ENCODE measurements at regions not wholly inside any gene's neighbourhood (a gene's known extent, or its start where the extent isn't known, plus 50 kb on each side); places are given as distances from the start of the nearest gene placed in this dataset.

- H3K27ac Mint-ChIP-seq, result no peak overlapping the region
- H3K27me3 Mint-ChIP-seq, result no peaks in the 10 kb centered on the region
- no peak overlapping the region for H3K4me3 Mint-ChIP-seq
- peaks cover 0 to 7% (median 0%) of the 10 kb centered on the region in 3 donors for H3K36me3 Mint-ChIP-seq
- ATAC-seq (no peak), DNase-seq (no peak)
- peaks cover 0 to 33% (median 9%) of the 10 kb centered on the region in 9 donors for H3K9me3 Mint-ChIP-seq
- no peaks in the 10 kb centered on the region for H3K4me1 Mint-ChIP-seq
- POLR2A ChIA-PET, result no interaction called here
Measured at GRCh38 chr4:63459329-63459728, 949.9 kb downstream of the TECRL start.

GRCh38 chr4:63458010-63458409, 951.2 kb downstream of the TECRL start:
- POLR2A ChIA-PET, result no interaction called here

GRCh38 chr4:63440236-63440635, 969.0 kb downstream of the TECRL start:
- POLR2A ChIA-PET, result no interaction called here

More at GRCh38 chr4:63458010-63458409, 951.2 kb downstream of the TECRL start:
- H3K9me3 Mint-ChIP-seq, result peaks cover 0 to 26% (median 9%) of the 10 kb centered on the region in 9 donors
- H3K4me3 Mint-ChIP-seq, result no peak overlapping the region
- no peak for DNase-seq
- H3K36me3 Mint-ChIP-seq, result peaks cover 0 to 7% (median 0%) of the 10 kb centered on the region in 3 donors
- H3K27ac Mint-ChIP-seq, result no peak overlapping the region
- H3K27me3 Mint-ChIP-seq, result no peaks in the 10 kb centered on the region
- H3K4me1 Mint-ChIP-seq, result no peaks in the 10 kb centered on the region
- ATAC-seq, result no peak

DNA sequence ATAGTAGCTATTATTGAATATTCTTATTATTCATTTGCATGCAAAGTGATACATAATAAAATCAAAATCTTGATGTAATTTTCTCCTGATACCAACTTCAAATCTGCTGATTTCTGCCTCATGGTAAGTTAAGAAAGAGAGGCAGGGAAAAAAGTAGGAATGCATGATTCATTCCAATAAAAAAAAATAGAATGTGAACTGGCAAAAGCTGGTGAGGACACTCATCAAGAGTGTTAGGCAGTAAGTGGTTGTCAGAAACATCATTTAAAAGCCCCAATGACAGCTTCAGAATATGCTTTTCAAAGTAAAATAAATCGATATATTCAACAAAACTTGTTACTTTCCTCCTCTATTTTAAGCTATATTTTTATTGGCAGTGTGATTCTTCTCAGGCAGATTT, 979.1 kb downstream of the TECRL start:
- Mint-ChIP-seq H3K27me3 (no peaks in the 10 kb centered on the region), H3K36me3 (no peaks in the 10 kb centered on the region), H3K4me1 (no peaks in the 10 kb centered on the region), H3K27ac (no peak overlapping the region), H3K4me3 (no peak overlapping the region), H3K9me3 (peaks cover 3 to 38% (median 9%) of the 10 kb centered on the region in 9 donors)
- ATAC-seq, result no peak
- no peak for DNase-seq
- POLR2A ChIA-PET, result no interaction called here

More at GRCh38 chr4:63440236-63440635, 969.0 kb downstream of the TECRL start:
- Mint-ChIP-seq H3K9me3 (peaks cover 2 to 22% (median 9%) of the 10 kb centered on the region in 9 donors), H3K36me3 (no peaks in the 10 kb centered on the region), H3K4me3 (no peak overlapping the region), H3K4me1 (no peaks in the 10 kb centered on the region), H3K27ac (no peak overlapping the region), H3K27me3 (no peaks in the 10 kb centered on the region)
- no peak for ATAC-seq
- no peak for DNase-seq

GRCh38 chr4:63396269-63396668, 1013.0 kb downstream of the TECRL start:
- H3K4me3 Mint-ChIP-seq, result no peak overlapping the region
- H3K9me3 Mint-ChIP-seq, result peaks cover 0 to 20% (median 7%) of the 10 kb centered on the region in 9 donors
- DNase-seq (no peak), ATAC-seq (no peak)
- no peak overlapping the region for H3K27ac Mint-ChIP-seq
- no peaks in the 10 kb centered on the region for H3K4me1 Mint-ChIP-seq
- no peaks in the 10 kb centered on the region for H3K27me3 Mint-ChIP-seq
- POLR2A ChIA-PET, result no interaction called here
- H3K36me3 Mint-ChIP-seq, result no peaks in the 10 kb centered on the region

DNA sequence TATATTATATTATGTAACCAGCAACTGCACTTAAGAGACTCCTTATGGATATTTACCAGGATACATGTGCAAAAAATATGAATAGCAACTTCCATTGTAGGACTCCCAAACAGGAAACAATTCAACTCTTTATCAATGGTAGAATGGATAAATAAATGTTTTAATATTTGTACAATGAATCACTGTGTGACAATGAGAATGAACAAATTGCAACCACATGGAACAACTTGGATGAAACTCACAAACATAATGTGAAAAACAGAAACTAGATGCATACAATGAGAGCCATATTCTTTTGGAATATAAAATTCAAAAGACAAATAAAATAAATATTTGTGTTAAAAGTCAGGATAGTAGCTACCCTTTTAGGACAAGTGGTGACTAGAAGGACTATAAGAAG, 1015.7 kb downstream of the TECRL start:
- Mint-ChIP-seq H3K27me3 (no peaks in the 10 kb centered on the region), H3K36me3 (no peaks in the 10 kb centered on the region), H3K4me3 (no peak overlapping the region)

DNA sequence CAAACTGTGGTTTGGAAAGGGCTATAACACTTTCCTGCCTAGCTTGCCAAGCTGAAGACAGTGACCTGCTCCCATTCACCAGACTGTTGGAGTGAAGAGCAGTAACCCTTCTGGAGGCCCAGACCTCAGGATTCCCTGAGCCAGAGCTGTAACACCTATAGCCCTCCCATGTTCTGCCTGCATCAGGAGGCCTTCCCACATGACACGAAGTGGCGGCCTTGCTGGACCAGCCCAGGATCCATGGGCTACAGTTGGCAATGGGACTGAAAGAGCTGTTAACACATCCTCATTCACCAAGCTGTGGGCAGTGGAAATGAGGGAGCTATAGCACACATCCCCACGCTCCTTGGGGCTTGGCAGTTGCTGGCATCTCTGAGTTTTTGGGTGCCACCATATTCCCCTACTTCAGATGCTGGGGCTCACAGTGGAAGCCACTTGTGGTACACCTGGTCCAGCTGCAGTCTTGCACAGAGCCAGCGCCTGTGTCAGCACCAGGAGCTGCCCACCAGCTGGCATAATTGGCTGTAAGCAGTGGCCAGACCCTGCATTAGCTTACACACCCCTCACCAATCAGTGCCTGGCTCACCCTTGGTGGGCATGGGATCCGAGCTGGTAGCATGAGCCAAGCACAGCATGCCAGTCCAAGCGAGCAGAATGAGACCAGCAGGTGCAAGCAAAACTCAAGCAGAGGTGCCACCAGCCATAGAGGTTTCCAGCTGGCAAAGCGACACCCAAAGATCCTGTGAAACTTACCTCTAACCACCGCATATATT, 1029.3 kb downstream of the TECRL start:
- Mint-ChIP-seq H3K9me3 (peaks cover 0 to 14% (median 8%) of the 10 kb centered on the region in 9 donors), H3K27ac (no peak overlapping the region), H3K4me3 (no peak overlapping the region), H3K27me3 (no peaks in the 10 kb centered on the region), H3K36me3 (peaks cover 0 to 9% (median 0%) of the 10 kb centered on the region in 3 donors), H3K4me1 (no peaks in the 10 kb centered on the region)
- ATAC-seq (no peak), DNase-seq (no peak)
- POLR2A ChIA-PET, result no interaction called here

More for the DNA sequence above, 1015.7 kb downstream of the TECRL start:
- Mint-ChIP-seq H3K9me3 (peaks cover 0 to 12% (median 5%) of the 10 kb centered on the region in 9 donors), H3K27ac (no peak overlapping the region), H3K4me1 (no peaks in the 10 kb centered on the region)
- no peak for ATAC-seq
- POLR2A ChIA-PET, result no interaction called here
- no peak for DNase-seq

GRCh38 chr4:63371001-63371400, 1038.2 kb downstream of the TECRL start:
- Mint-ChIP-seq H3K36me3 (peaks cover 0 to 9% (median 0%) of the 10 kb centered on the region in 3 donors), H3K27me3 (no peaks in the 10 kb centered on the region), H3K4me1 (no peaks in the 10 kb centered on the region), H3K4me3 (no peak overlapping the region), H3K27ac (no peak overlapping the region), H3K9me3 (peaks cover 0 to 24% (median 5%) of the 10 kb centered on the region in 9 donors)
- POLR2A ChIA-PET, result no interaction called here
- no peak for DNase-seq
- no peak for ATAC-seq

DNA sequence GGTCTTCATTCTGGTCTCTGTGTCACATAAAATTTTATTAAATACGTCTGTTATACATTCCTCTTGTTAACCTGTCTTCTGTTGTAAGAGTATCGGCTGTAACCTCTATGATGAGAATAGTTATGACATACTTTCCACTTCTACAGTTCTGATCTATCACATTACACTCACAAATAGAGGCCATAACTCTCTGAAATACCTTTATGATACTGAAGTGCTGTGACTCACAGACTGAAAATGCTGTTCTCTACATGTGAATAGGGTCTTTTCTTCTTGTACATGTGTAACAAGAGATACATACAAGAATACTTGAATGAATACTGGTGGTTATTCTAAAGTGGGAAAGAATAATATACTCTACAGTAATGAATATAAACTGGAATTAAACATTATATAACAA, 1047.6 kb downstream of the TECRL start:
- Mint-ChIP-seq H3K27ac (no peak overlapping the region), H3K4me1 (no peaks in the 10 kb centered on the region), H3K36me3 (no peaks in the 10 kb centered on the region), H3K27me3 (no peaks in the 10 kb centered on the region), H3K9me3 (peaks cover 0 to 23% (median 6%) of the 10 kb centered on the region in 9 donors), H3K4me3 (no peak overlapping the region)
- DNase-seq, result no peak
- POLR2A ChIA-PET, result no interaction called here
- ATAC-seq, result no peak

- Mint-ChIP-seq H3K27ac (no peak overlapping the region), H3K27me3 (no peaks in the 10 kb centered on the region), H3K4me3 (no peak overlapping the region), H3K9me3 (peaks cover 0 to 21% (median 3%) of the 10 kb centered on the region in 9 donors), H3K36me3 (no peaks in the 10 kb centered on the region), H3K4me1 (no peaks in the 10 kb centered on the region)
- POLR2A ChIA-PET, result no interaction called here
- ATAC-seq (no peak), DNase-seq (no peak)
Measured at GRCh38 chr4:63361066-63361465, 1048.2 kb downstream of the TECRL start.

DNA sequence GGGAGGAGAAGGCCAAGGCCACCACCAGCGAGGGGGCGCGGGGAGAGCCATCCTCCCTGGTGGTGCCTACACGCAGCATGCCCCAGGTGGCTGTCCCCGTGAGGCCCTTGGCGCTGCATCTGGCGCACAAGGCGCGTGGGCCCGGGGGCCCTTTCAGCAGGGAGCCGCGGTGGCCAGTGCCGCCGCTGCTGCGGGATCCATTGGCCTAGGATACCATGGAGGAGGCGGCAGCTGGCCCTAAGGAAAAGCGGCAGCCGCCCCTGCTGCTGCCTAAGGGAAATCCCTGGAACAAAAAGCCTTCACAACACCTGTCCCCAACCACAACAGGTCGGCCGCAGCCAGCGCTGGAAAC, 1059.6 kb downstream of the TECRL start:
- no peaks in the 10 kb centered on the region for H3K4me1 Mint-ChIP-seq
- no peak for DNase-seq
- H3K36me3 Mint-ChIP-seq, result no peaks in the 10 kb centered on the region
- peaks cover 9 to 57% (median 22%) of the 10 kb centered on the region in 9 donors for H3K9me3 Mint-ChIP-seq
- H3K4me3 Mint-ChIP-seq, result no peak overlapping the region
- no peak for ATAC-seq
- no peak overlapping the region for H3K27ac Mint-ChIP-seq
- H3K27me3 Mint-ChIP-seq, result no peaks in the 10 kb centered on the region
- POLR2A ChIA-PET, result no interaction called here

DNA sequence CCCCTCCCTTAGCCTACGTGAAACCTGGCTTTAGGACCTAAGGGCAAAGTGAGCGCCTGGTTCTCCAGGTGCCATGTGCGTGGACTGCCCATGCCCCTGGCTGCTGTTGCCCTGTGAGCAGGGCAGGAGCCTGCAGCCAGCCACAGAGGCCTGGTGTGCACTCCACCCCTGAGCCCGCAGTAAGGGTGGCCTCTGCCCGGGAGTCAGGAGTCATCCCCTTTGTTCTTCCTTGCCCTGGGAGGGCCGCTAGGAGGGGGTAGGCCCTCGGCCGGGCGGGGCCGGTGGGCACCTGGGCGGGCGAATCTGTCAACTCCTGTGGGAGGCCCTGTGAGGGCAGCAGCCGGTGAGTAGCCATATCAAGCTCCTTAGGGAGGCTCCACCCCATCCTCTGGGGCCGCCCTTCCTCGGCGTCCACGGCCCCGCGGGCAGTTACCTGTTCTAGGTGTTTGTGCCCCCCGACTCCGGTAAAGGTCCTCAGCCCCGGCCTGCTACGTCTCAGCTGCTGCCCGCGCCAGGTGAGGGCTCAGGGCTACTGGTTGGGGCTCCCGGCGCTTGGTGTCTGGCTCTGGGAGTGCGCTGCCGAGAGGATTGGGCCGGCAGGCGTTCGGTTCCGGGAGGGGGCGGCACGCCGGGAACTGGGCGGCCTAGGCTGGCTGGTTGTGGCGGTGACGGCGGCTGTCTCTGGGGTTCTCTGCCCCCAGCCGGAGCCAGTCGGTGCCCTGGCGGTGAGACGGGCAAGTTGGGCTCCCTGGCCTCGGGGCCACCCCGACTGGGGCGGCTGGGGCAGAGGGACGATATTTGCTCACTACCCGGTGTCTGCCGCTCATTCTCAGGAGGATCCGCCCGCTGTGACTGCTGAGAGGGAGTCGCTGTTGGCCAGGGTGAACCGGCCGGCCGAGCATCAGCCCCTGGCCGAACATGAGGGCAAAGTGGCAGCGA, 1060.2 kb downstream of the TECRL start:
- Mint-ChIP-seq H3K9me3 (peaks cover 3 to 56% (median 23%) of the 10 kb centered on the region in 9 donors), H3K27me3 (no peaks in the 10 kb centered on the region), H3K27ac (no peak overlapping the region), H3K36me3 (no peaks in the 10 kb centered on the region), H3K4me3 (no peak overlapping the region), H3K4me1 (no peaks in the 10 kb centered on the region)
- POLR2A ChIA-PET, result no interaction called here
- ATAC-seq, result no peak
- DNase-seq, result peak in 1 of 10 donors; percentile 50

GRCh38 chr4:63325140-63325539, 1084.1 kb downstream of the TECRL start:
- POLR2A ChIA-PET, result no interaction called here
- H3K9me3 Mint-ChIP-seq, result peaks cover 0 to 39% (median 12%) of the 10 kb centered on the region in 9 donors
- H3K36me3 Mint-ChIP-seq, result no peaks in the 10 kb centered on the region
- H3K27ac Mint-ChIP-seq, result no peak overlapping the region
- no peaks in the 10 kb centered on the region for H3K4me1 Mint-ChIP-seq
- DNase-seq, result no peak
- no peak overlapping the region for H3K4me3 Mint-ChIP-seq
- no peak for ATAC-seq
- H3K27me3 Mint-ChIP-seq, result no peaks in the 10 kb centered on the region
